SK-N-SH (cell line): ENCODE measurements at regions not wholly inside any gene's neighbourhood (a gene's known extent, or its start where the extent isn't known, plus 50 kb on each side); places are given as distances from the start of the nearest gene placed in this dataset.

ENCODE experiments used
- CTCF ChIA-PET: fragments of 300-600, 350-600 bp; formaldehyde crosslinking; extraction: SDS; loops from one replicate; lab custom pipeline; 2021; lab: Yijun Ruan, JAX
- POLR2A ChIA-PET: fragments of 350-600 bp; sonication (Branson Sonifier 250); formaldehyde crosslinking; extraction: SDS; loops from one replicate; lab custom pipeline; 2020; ENCODE audit warnings: antibody characterized with exemption, inconsistent platforms; lab: Yijun Ruan, JAX
- DNase-seq: peaks from one replicate; pipeline ENCODE4 v3.0.0; 2012
- H2AFZ ChIP-seq: fragments of 200-600 bp; sonication (generic); 2 replicates; pipeline ENCODE4 v1.8.1; 2016; ENCODE audit warnings: antibody characterized with exemption, mild to moderate bottlenecking, low read depth
- H3F3A ChIP-seq: fragments of 200-600 bp; sonication (generic); replicated peaks from 2 replicates; pipeline ENCODE3; 2016; ENCODE audit warnings: antibody characterized with exemption, mild to moderate bottlenecking; ENCODE audit not compliant: insufficient read depth
- H3K27ac ChIP-seq, 2 experiments: fragments of 200-500 bp in 1 of 2; fragments of 200-600 bp in 1 of 2; sonication (Bioruptor generic) in 1 of 2; sonication (generic), shearing (Covaris generic) in 1 of 2; 2 replicates each; pipeline versions ENCODE4 v1.5.1 to v1.6.1; 2014 to 2016; ENCODE audit warnings: low read depth in 2 of 2, inconsistent platforms in 1 of 2, low read length in 1 of 2, mild to moderate bottlenecking in 1 of 2, mixed read lengths in 1 of 2
- H3K27me3 ChIP-seq: fragments of 200-600 bp; sonication (generic), shearing (Covaris generic); 2 replicates; pipeline ENCODE4 v1.6.1; 2016; ENCODE audit warnings: mixed run types; ENCODE audit not compliant: insufficient read depth
- H3K36me3 ChIP-seq, 2 experiments: fragments of 200-500 bp in 1 of 2; fragments of 200-600 bp in 1 of 2; sonication (Bioruptor generic) in 1 of 2; sonication (generic) in 1 of 2; replicated peaks in 1 of 2; 2 replicates each; pipeline versions ENCODE3 to v1.5.1; 2014 to 2016; ENCODE audit warnings: low read length in 1 of 2, mild to moderate bottlenecking in 1 of 2; ENCODE audit not compliant: insufficient read depth in 2 of 2, control insufficient read depth in 1 of 2
- H3K4me1 ChIP-seq, 2 experiments: fragments of 200-500 bp in 1 of 2; fragments of 200-600 bp in 1 of 2; sonication (Bioruptor generic) in 1 of 2; sonication (generic), shearing (Covaris generic) in 1 of 2; 2 replicates each; pipeline versions ENCODE4 v1.5.1 to v1.6.1; 2014 to 2016; ENCODE audit warnings: low read depth in 1 of 2, low read length in 1 of 2, mixed run types in 1 of 2; ENCODE audit not compliant: insufficient read depth in 2 of 2, control insufficient read depth in 1 of 2
- H3K4me2 ChIP-seq: fragments of 200-600 bp; sonication (generic), shearing (Covaris generic); 2 replicates; pipeline ENCODE4 v1.6.1; 2017; ENCODE audit warnings: mixed run types
- H3K4me3 ChIP-seq, 2 experiments: fragments of 200-500 bp in 1 of 2; fragments of 200-600 bp in 1 of 2; sonication (Bioruptor generic) in 1 of 2; sonication (generic), shearing (Covaris generic) in 1 of 2; 2 replicates each; pipeline versions ENCODE4 v1.5.1 to v1.8.1; 2014 to 2016; ENCODE audit warnings: low read depth in 2 of 2, inconsistent platforms in 1 of 2, low read length in 1 of 2, mild to moderate bottlenecking in 1 of 2, mixed read lengths in 1 of 2, moderate library complexity in 1 of 2
- H3K79me2 ChIP-seq: fragments of 200-600 bp; sonication (generic); 2 replicates; pipeline ENCODE4 v1.8.1; 2017; ENCODE audit warnings: mild to moderate bottlenecking; ENCODE audit not compliant: insufficient read depth
- H3K9ac ChIP-seq: fragments of 200-600 bp; sonication (generic); 2 replicates; pipeline ENCODE4 v1.6.1; 2017; ENCODE audit warnings: mixed run types
- H3K9me2 ChIP-seq: fragments of 200-600 bp; sonication (generic); 2 replicates; pipeline ENCODE4 v1.6.1; 2017; ENCODE audit warnings: mixed run types
- H3K9me3 ChIP-seq: fragments of 200-600 bp; sonication (generic); 2 replicates; pipeline ENCODE4 v1.6.1; 2017; ENCODE audit warnings: mixed run types, mild to moderate bottlenecking, moderate library complexity
- H4K20me1 ChIP-seq: fragments of 200-600 bp; sonication (generic); 2 replicates; pipeline ENCODE4 v1.6.1; 2017; ENCODE audit warnings: mild to moderate bottlenecking, mixed run types; ENCODE audit not compliant: insufficient read depth
- ELF1 ChIP-seq: IDR thresholded peaks from 2 replicates; pipeline ENCODE4 v1.4.0; 2012
- EP300 ChIP-seq, 2 experiments: IDR thresholded peaks; 2 replicates each; pipeline versions ENCODE4 v1.4.0 to v1.6.1; 2012; ENCODE audit warnings: borderline replicate concordance in 1 of 2, low read depth in 1 of 2, low read length in 1 of 2
- EZH2phosphoT487 ChIP-seq: fragments of 200-600 bp; sonication (generic); IDR thresholded peaks from 2 replicates; pipeline ENCODE4 v1.6.1; 2017; ENCODE audit warnings: low read depth, mixed run types, mild to moderate bottlenecking, antibody characterized with exemption, moderate library complexity, borderline replicate concordance
- FOXJ3 ChIP-seq: sonication (generic); formaldehyde crosslinking; IDR thresholded peaks from 2 replicates; pipeline ENCODE4 v1.5.1; 2020; ENCODE audit warnings: mild to moderate bottlenecking, missing genetic modification reagents
- FOXM1 ChIP-seq: IDR thresholded peaks from 2 replicates; pipeline ENCODE4 v1.4.0; 2012; ENCODE audit warnings: low read depth, mild to moderate bottlenecking
- GATA2 ChIP-seq: sonication (generic); formaldehyde crosslinking; IDR thresholded peaks from 2 replicates; pipeline ENCODE4 v1.5.0; 2020; ENCODE audit warnings: mild to moderate bottlenecking, missing genetic modification reagents
- JUND ChIP-seq: IDR thresholded peaks from 2 replicates; pipeline ENCODE4 v1.4.0; 2012
- NFIC ChIP-seq: IDR thresholded peaks from 2 replicates; pipeline ENCODE4 v1.4.0; 2012; ENCODE audit warnings: borderline replicate concordance
- PBX3 ChIP-seq: IDR thresholded peaks from 2 replicates; pipeline ENCODE4; 2012
- POLR2AphosphoS5 ChIP-seq: IDR thresholded peaks from 2 replicates; pipeline ENCODE4 v1.6.1; 2012; ENCODE audit warnings: low read depth, low read length
- RAD21 ChIP-seq: IDR thresholded peaks from 2 replicates; pipeline ENCODE4 v1.6.1; 2012; ENCODE audit warnings: mild to moderate bottlenecking, low read length
- RCOR1 ChIP-seq: fragments of 150-350 bp; IDR thresholded peaks from 2 replicates; pipeline ENCODE4 v1.6.1; 2017; ENCODE audit warnings: antibody characterized with exemption, low read length
- REST ChIP-seq: IDR thresholded peaks from 2 replicates; pipeline ENCODE4 v1.6.1; 2012; ENCODE audit warnings: mild to moderate bottlenecking, low read depth, low read length, moderate library complexity
- SIN3A ChIP-seq: IDR thresholded peaks from 2 replicates; pipeline ENCODE4 v1.6.1; 2012; ENCODE audit warnings: low read depth, mild to moderate bottlenecking, low read length, moderate library complexity, borderline replicate concordance
- SMC3 ChIP-seq: IDR thresholded peaks from 2 replicates; pipeline ENCODE4 v1.6.1; 2012; ENCODE audit warnings: low read depth, low read length, improper control_type of control experiment
- WGBS: methylation state at CpG from one replicate; pipeline ENCODE4 v1.1.6; 2017; ENCODE audit warnings: low lambda C conversion rate; 5-methylcytosine and 5-hydroxymethylcytosine counted together
- TF ChIP-seq, protein P1 (sequence below): fragments of 200-600 bp; sonication (generic); IDR thresholded peaks from 2 replicates; pipeline ENCODE4 v1.6.1; 2017; ENCODE audit warnings: antibody characterized with exemption, mild to moderate bottlenecking, moderate library complexity

GRCh38 chr6:109311471-109311870, 70.8 kb downstream of the CD164 start:
- 67% methylated on average over 2 of the region's 2 CpGs for WGBS
- H2AFZ ChIP-seq, result no peak overlapping the region
- H3K9me3 ChIP-seq, result no peaks in the 10 kb centered on the region
- no peaks in the 10 kb centered on the region for H3K79me2 ChIP-seq
- no peaks in the 10 kb centered on the region for H3K9me2 ChIP-seq
- H3K9ac ChIP-seq, result no peak overlapping the region
- no peaks in the 10 kb centered on the region for H3K27me3 ChIP-seq
- ChIA-PET CTCF (no interaction called here), POLR2A (no interaction called here)
- H4K20me1 ChIP-seq, result no peaks in the 10 kb centered on the region
- H3K27ac ChIP-seq, result no peak overlapping the region
- no peak for DNase-seq
- no peaks in the 10 kb centered on the region for H3K4me1 ChIP-seq
- H3F3A ChIP-seq, result no peaks in the 10 kb centered on the region
- TF ChIP-seq REST, result no peak
- TF ChIP-seq PBX3, result no peak
- no peak for TF ChIP-seq RCOR1
- no peak for TF ChIP-seq FOXM1
- TF ChIP-seq, protein P1, sequence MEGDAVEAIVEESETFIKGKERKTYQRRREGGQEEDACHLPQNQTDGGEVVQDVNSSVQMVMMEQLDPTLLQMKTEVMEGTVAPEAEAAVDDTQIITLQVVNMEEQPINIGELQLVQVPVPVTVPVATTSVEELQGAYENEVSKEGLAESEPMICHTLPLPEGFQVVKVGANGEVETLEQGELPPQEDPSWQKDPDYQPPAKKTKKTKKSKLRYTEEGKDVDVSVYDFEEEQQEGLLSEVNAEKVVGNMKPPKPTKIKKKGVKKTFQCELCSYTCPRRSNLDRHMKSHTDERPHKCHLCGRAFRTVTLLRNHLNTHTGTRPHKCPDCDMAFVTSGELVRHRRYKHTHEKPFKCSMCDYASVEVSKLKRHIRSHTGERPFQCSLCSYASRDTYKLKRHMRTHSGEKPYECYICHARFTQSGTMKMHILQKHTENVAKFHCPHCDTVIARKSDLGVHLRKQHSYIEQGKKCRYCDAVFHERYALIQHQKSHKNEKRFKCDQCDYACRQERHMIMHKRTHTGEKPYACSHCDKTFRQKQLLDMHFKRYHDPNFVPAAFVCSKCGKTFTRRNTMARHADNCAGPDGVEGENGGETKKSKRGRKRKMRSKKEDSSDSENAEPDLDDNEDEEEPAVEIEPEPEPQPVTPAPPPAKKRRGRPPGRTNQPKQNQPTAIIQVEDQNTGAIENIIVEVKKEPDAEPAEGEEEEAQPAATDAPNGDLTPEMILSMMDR, result no peak
- TF ChIP-seq SIN3A, result no peak
- TF ChIP-seq NFIC, result no peak
- no peak for TF ChIP-seq GATA2 (CRISPR knock-in tag)
- no peak for TF ChIP-seq EP300 (IDR thresholded peaks at IDR 0.05; ENCODE audit: borderline replicate concordance in 1 of 2, low read depth in 1 of 2, low read length in 1 of 2)
- no peak for TF ChIP-seq FOXJ3 (CRISPR knock-in tag)
- no peak for TF ChIP-seq RAD21
- no peak for TF ChIP-seq ELF1
- TF ChIP-seq EZH2phosphoT487, result no peak
- no peak for TF ChIP-seq JUND
- TF ChIP-seq POLR2AphosphoS5, result no peak
- no peak for TF ChIP-seq SMC3
- TF ChIP-seq, all 33 proteins: peak for 0
- Histone ChIP-seq H3K4me2 (no peak overlapping the region), H3K4me3 (no peak overlapping the region), H3K36me3 (no peaks in the 10 kb centered on the region)
